ENCODE measurements at regions not wholly inside any gene's neighbourhood (a gene's known extent, or its start where the extent isn't known, plus 50 kb on each side); places are given as distances from the start of the nearest gene placed in this dataset.

DNA sequence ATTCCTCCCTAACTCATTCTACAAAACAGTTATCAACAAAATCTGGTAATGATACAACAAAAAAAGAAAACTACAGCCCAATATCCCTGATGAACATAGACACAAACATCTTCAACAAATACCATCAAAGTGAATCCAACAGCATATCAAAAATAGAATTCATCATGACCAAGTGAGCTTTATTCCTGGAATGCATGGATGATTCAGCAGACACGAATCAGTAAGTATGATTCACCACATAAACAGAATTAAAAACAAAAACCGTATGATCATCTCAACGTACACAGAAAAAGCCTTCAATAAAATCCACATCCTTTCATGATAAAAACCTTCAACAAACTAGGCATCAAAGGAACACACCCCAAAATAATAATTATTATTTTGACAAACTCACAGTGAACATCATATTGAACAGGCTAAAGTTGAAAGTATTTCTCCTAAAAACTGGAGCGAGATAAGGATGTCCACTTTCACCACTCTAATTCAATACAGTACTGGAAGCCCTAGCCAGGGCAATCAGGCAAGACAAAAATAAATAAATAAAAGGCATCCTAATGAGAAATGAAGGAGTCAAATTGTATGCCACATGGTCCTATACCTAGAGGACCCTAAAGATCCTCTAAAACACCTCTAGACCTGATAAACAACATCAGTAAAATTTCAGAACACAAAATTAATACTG is 305.1 kb upstream of the RGMB start:
- no peak for DNase-seq

DNA sequence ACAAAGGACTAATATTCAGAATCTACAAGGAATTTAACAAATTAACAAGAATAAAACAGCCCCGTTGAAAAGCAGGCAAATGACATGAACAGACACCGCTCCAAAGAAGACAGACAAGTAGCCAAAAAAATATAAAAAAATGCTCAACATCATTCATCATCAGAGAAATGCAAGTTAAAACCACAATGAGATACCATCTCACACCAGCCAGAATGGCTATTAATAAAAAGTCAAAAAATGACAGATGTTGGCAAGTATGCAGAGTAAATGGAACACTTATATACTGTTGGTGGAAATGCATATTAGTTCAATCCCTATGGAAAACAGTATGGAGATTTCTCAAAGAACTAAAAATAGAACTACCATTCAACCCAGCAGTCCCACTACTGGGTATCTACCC is 302.7 kb upstream of the RGMB start:
- no peak for DNase-seq

DNA sequence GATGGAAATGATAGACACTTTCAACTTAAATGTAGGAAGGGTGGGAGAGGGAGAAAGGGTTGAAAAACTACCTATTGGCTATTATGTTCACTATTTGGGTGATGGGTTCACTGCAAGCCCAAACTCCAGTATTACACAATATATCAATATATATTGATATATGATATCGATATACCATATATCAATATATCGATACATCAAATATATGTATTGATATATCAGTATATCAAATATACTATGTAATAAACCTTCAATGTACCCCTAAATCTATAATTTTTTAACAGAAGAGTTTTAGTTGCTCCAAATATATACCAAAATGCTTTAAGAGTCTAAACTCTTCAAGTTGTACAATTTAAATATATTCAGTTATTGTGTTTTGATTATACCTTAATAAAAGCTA is 302.0 kb upstream of the RGMB start:
- DNase-seq = no peak

DNA sequence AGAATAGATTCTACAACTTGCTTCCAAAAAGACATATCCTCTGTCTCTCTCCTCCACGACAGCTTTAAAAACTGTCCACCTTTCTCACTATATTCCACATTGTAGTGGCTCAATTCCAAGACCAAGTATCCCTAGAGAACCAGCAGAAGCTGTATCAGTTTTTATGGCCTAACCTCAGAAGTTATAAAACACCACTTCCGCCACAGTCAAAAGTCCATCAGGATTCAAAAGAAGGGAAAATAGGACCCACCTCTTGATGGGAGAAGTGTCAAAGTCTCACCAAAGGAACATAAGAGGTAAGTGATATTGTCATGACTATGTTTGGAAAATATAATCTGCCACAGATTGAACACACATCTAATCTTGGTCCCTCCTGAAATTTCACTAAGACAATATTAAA is 299.2 kb upstream of the RGMB start:
- no peak for DNase-seq

DNA sequence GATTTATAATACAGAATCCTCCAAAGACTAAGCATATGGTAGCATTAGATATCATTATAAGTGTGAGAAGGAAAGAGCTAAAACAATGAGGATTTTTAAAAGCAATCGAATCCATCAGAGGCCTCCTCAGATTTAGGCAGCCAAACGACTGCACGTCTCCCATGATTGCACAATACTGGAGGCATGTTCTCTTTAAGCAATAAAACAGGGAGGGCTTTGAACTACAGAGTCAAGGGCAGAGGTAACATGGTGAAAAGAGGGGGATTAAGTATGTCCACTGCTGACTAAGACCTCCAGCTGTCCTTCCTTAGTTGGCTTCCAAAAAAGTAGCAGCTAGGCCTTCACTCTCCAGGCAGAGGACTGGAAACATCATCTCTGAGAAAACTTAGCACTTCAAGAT is 298.7 kb upstream of the RGMB start:
- DNase-seq = no peak

DNA sequence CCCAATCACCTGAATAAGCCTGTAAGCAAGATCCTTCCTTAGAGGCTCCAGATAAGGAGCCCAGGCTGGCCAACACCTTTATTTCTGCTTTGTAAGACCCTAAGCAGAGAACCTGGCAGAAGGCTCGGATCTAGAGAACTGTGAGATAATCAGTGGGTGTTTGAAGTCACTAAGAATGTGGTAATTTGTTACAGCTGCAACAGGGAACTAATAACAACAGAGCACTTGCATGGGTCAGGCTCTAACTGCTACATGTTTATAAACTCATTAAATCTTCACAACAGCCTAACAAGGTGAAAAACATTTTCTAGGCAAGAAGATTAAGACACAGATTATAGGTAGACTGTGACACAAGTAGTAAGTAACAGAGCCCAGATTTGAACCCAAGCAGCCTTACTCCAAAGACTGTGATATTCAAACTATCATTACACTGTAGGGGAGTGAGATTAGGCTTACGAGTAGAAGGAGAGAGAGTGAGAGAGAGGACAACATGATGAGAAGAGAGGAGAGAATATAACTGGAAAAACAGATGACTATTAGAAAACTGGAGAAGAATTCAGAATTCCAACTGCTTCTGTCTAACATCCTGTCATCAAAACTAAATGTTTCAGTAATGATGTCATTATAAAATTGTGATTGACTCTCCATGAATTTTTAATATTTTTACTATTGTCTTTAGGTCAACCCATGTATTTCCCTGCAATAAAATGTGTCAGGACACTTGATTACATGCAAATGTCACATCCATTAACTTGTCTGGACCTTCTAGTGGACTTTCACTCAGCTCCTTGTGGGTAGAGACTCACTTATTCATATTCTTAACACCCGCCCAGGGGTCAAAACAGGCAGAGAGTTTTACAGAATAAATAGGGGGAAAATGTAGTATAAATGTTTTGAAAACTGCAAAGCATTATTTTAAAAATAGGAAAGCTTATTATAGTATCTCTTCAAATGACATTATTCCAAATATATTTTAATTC is 290.9 kb upstream of the RGMB start:
- no peak for DNase-seq

DNA sequence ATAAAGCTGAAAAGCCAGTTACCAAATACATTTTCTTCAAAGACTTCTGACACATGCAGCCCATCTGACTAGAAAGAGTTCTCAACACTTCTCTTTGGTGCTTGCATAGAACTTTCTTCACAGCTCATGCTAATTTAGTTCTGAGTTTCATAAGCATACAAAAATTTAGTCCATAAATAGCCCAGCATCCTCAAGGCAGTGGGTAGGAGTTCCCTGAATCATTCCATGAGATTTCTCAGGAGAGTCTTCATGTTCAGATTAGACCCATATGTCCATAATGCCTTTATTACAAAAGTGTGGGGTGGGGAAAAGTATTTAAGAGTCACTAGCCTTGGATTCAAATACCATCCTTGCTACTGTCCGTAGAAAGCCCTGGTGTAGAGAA is 290.2 kb upstream of the RGMB start:
- DNase-seq = no peak

DNA sequence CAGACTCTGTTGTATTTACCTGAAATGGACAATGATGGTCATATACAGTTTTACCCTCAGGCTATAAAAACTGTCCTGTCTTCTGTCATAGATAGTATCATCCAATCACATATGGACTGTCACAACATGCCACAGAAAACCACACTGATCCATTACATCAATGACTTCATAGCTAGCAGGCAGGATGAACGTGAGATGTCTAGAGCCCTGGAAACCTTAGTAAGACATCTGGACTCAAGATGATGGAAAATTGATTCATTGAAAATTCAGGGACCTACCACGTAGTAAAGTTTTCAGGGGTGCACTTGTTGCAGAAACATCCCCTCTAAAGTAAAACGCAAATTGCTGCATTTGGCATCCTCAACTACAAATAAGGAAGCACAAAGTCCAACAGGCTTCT is 284.4 kb upstream of the RGMB start:
- no peak for DNase-seq

DNA sequence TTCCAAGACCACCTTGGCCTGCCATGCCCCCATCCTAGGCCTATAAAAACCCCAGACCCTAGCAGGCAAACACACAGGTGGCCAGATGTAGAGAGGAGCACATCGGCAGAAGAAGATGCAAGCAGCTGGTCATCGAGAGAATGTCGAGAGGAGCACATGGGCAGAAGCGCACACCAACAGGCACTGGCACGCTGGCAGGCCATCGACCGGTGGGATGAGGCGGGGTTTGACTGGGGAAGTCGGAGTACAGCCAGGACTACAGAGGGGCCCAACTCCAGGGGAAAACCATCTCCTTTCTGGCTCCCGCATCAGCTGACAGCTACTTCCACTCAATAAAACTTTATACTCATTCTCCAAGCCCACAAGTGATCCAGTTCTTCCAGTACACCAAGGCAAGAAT is 283.1 kb upstream of the RGMB start:
- DNase-seq = no peak

DNA sequence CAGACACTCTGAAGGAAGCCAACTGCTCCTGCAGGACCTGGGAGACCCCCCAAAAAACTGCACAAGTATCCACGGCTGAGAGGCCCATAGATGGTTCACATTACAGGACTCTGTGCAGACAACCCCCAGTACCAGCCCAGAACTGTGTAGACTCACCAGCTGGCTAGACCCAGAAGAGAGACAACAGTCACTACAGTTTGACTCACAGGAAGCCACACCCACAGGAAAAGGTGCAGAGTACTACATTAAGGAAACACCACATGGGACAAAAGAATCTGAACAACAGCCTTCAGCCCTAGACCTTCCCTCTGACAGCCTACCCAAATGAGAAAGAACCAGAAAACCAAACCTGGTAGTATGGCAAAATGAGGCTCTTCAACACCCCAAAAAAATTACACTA is 281.2 kb upstream of the RGMB start:
- DNase-seq = peak in 1 of 2 experiments; percentile 1

DNA sequence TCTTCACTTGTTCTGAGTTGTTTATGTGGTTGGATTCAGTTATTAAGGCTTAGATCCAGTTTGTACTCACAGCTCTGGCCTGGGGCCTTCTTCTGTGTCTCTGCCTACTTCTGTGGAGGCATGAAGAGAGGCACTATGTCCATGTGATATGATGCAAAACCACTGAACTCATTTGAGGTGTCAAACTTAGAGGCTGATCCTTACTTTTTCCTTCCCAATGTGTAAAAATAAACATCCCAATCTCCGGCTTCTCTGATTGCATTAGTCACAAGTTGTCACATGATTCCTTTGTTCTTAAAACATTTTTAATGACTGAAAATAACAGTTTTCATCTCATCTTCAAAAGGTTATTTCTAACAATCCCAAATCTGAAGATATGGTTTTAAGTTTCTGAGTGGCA is 276.0 kb upstream of the RGMB start:
- no peak for DNase-seq

DNA sequence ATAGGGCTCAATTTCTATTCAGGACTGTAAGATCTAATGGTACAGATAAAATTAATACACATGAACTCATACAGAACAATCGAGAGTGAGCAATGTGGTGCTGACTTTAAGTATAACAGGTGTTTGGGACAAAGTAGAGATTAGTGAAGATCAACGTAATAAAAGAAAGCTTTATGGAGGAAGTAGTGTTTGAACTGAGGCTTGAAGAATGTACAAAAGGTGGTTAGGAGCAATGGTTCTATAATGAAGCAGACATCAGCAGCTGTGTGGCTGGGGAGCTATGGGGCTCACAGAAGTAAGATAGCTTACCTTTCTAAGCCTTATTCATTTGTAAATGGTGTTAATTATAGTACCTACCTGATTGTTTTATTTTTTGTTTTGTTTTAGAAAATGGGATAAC is 275.4 kb upstream of the RGMB start:
- no peak for DNase-seq

DNA sequence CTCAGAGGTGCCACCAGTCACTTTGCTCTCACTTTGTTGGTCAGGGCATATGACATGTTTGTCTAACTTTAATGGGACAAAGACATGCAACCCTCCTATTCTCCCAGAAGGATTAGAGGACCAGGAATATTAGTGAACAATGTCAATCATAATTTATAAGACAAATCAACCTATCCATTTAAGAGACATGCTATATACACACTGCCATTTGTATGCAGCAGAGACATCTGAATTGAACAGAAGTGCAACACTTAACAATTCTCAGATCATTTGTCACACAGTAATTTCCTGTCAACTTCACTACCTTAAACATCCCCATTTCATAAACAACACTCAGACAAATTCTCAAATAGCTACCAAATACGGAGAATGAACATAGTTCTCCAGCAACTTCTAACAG is 273.6 kb upstream of the RGMB start:
- DNase-seq = no peak

DNA sequence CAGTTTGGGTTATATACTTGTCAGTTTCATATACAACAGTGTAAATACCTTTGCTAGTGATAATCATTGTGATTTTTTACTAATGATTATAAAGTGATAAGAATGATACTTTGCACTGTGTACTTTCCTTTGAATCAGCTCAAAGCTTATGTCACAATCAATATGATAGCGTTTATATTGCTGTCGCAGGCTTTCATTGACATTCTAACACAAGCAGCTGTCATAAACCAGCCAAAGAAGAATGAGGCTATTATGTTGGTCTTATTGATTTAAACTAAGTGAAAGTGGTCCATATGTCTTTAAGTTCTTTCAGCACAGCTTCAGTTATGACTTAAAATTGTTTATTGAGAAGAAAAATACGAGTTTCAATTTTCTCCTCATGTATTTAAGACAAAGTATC is 272.7 kb upstream of the RGMB start:
- DNase-seq = no peak

DNA sequence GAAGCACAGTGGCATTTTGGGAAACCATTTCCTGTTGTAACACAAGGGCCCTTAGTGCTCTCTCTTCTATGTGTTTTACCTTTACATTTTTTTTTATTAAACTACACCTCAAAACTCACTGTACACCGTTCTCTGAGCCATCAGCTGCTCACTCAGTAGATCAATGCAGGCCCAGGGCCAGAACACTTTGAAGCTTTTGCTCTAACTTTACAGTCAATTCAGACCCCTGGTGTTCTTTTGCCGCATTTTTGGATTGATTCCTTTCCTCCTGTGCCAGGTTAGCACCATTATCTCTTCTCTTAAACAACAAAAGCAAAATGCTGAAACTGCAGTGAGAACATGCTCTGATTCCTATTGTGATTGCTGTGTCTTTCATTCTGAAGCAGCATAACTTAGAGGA is 269.8 kb upstream of the RGMB start:
- DNase-seq = no peak

DNA sequence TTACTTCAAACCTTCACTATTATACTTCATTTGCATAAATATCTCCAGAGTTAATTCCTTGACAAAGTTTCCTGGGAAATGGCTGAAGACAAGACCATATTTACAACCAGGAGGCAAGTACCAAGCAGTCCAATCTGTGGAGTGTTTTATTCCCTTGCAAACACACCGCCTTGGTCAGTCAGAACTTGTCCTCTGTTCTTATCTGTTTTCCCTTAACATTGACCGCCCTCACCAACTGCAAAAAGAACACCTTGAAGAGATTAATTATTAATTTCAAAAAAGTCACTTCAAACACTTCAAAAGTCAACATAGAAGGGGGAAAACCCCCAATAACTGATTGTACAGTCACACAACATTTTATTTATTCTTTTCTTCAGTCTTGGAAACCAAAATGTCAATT is 269.0 kb upstream of the RGMB start:
- DNase-seq = no peak

DNA sequence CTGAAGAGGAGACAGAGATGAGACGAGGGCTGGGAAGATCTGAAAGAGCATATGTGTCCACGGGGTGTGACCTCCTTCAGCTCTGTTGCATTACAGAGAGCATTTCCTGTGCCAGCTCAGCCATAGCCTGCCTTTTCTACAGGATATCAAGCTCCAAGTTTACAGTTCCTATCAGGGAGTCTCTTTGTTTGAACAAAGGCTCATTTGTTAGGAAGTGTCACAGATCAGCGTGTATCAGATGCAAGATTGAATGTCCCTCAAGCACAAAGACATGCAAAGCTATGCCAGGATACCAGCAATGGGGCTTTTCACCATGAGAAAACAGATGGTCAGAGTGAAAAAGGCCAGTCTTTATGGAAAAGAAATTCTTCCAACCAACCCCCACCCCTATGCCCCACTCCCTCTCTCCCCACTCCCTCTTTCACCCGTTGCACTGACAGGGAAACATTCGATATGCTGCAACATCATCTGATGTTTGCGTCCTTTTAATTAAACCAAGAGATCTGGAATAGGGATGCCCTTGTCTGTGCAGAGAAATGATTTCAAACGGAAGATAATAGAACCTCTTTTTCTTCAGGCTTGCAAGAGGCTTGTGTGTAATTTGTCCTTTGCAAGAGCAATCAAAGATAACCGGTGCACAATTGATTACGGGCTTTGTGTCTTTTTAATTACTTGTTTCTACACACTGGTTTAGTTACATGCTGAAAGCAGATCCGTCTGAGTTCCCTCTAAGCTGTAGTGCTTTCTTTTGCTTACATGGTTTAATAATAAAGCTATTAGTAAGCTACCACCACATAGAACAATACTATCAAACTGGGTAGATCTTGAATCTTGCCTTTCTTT is 263.1 kb upstream of the RGMB start:
- DNase-seq = no peak

DNA sequence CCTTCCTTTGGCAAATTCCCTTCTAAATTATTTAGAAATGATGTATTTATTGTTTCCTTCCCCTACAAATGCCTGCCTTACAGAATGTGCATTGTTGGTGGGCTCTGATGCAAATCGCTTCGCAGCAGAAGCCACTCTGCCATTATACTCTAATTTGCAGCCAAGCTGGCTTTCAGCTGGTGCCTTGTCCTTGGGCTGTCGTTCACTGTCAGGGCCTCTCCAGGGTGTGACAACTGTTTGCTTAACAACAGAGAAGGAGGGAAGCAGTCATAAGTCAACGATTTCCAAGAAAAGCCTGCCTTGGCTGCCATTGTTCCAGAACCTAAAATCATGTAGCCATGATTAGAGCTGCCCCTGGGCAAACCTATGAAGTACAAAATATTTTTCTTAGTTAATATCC is 260.1 kb upstream of the RGMB start:
- no peak for DNase-seq

DNA sequence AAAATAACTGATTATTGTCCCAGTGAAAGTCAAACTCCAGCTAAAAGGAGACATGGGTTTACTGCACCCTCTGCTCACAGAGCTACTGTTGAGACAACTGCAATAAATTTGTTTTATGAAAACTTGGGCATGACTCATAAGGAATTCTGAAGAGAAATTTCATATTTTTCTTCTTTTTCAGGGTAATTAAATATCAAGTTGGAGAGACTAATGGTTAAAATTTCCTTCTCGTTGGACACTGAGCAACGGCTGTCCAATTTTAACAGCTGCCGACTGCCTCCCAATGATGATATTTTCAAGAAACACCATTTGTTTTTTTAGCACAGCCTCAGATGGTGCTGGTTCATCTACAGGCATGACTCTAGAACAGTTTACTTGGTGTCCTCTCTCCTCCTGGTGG is 259.2 kb upstream of the RGMB start:
- no peak for DNase-seq

DNA sequence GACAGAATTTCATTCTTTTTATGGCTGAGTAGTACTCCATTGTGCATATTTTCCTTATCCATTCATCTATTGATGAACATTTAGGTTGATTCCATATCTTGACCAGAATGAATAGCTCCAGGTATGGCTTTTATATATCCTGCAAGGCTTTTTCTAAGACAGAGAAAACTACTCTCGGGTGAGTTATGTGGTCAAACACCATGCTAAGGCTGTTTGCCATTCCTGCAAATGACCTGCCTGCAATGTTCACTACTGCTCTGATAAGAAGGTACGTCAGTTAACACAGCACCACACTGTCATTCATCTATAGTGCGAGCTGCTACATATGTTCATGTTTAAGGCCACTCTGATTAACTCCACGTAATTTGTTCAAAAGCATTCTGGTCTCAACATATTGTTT is 256.8 kb upstream of the RGMB start:
- DNase-seq = no peak

DNA sequence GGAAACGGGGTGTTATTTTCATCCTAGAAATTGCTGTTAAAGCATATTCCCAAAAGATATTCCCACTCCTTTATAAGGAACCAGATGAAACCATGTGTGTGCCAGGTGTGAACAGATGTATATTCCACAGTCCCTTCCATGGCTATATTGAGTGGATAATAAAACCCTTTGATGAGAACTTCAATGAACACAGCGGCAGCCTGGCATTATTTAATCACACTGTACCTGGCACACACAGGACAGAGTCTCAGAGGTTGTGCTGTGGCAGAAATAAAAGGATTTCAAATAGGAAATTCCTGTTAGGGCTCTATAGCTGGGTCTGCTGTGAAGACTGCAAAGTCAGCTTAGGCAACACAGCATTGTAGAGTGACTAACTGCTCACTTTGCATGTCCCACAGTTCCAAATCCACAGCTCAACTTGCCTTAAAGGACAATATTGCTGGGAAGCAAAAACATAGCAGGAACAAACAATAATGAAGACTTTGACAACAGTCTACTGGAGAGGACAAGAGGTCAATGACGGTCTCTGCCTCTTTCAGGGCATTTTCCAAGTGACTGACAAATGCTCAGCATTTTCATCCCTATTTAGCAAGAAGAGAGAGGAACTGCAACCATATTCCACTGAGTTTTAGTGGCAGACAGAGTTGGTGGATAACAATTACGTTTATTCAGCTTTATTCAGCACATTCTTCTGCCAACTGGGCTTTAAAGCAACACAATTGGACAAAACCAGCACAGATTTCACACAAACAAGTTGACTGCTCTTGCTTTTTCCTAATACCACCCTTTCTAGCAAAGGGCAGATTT is 255.7 kb upstream of the RGMB start:
- DNase-seq = no peak

DNA sequence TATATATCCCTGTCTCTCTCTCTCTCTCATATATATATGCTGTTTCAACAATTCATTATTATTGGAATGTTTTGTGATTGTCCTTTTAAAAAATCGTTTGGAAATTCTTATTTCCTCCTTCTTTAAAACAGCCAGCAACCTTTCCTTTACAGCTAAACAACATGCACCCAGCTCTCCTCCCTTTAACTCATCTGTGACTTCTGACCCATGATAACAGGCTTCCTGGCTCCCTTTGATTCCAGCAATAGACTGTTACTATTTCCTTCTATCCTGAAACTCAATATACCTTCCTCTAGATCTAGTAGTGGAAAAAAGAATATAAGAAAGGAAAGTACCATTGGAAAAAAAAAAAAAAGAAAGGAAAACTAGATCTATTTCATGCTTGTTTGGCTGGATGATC is 254.7 kb upstream of the RGMB start:
- DNase-seq = no peak

DNA sequence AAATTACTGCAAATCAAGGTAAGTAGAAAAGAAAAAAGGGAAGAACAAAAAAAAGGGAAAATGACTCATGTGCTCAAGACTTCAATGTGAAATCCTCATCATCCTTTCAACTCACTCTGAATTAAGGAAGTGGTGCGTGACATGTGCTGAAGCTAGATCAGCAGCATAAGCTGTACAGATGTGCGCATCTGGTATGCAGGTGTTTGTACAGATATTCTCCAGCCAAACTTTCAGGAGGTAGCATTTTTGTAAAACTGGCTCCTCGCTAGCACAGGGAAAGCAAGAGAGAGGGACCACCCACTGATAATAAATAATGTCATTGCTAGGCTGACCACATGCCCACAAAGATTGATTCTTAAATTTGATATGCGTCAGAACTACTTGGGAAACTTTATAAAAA is 253.9 kb upstream of the RGMB start:
- no peak for DNase-seq
